HG03457 (cell line): ENCODE measurements at regions not wholly inside any gene's neighbourhood (a gene's known extent, or its start where the extent isn't known, plus 50 kb on each side); places are given as distances from the start of the nearest gene placed in this dataset.

Experiments used
- ATAC-seq: cut with Tn5 transposase; IDR thresholded peaks from one replicate; pipeline ENCODE4 v1.9.1; 2021; ENCODE audit warnings: moderate number of reproducible peaks; ENCODE audit not compliant: unreplicated experiment

- ATAC-seq: no peak
Observed at GRCh38 chr13:59201841-59202240, 961.9 kb downstream of the DIAPH3 start.

GRCh38 chr13:59203855-59204254 lies 959.9 kb downstream of the DIAPH3 start:
- no peak for ATAC-seq

GRCh38 chr13:59205501-59205900 lies 958.2 kb downstream of the DIAPH3 start:
- no peak for ATAC-seq

DNA sequence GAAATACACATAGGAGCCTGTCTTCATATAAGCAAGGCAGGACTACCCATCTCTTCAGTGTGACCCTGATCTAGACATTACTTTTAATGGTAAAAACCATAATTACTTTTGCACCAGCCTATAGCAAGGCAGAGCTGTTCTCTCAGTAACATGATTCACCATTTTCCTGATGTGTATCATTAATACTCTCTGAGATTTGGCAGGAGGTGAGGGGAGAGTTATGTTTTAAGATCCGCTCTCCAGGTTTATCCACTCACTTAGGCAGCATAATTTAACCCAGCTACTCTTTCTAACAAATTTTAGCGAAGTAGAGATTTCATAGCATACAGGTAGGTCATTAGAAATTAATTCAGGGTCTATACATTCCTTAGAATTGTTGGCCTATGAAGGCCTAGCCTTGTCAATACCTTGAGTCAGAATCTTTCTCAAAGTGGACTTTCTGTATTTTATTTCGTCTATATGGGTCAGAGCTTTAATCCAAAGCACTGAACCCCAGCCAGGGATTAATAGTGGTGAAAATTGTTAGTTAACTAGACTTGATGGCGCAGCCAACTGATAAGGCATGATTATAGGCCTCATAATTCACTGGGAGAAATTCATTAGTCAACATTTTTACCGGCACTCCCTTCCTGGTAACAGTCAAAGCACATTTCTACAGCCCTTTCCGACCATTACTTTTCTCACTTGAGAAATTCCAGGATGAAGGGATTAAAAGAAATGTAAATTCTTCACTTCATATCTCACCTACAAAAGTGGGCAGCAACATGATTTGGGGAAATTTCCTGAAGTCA lies 955.1 kb downstream of the DIAPH3 start:
- ATAC-seq: no peak

DNA sequence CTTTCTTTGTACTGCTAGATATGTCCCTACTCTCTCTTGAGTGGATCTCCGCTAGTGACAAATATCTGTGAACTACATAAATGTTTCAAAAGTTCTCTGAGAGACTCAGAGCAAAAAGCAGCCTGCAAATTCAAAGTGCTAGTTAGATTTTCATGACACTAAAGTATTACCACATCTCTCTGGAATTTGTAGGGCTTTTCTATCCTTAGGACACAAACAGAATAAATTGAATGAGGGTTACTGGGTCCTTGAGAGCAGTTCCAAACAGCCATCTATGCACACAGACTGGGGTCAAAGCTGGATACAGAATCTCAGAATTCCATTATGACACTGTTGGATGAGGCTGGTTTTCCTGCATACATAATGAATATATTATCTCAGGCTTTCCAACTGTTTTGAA lies 953.2 kb downstream of the DIAPH3 start:
- ATAC-seq: no peak

DNA sequence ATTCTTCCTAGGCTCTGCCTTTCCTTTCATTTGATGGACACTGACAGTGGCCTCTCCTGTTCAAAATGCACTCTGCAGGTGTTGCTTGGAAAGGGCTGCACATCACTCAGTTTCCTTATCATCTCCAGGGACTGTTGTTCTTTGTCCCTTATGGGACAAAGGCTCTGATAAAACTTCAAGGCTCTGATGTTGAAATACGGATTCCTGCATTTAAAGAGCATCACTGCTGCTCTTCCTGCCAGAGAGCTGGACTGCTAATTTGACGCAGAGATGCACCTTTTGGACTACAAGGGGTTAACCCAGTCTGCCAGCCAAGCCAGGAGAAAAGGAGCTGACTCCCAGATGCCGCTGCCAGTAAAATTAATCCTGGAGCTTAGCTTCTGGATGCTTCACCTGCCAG lies 952.1 kb downstream of the DIAPH3 start:
- ATAC-seq: no peak

DNA sequence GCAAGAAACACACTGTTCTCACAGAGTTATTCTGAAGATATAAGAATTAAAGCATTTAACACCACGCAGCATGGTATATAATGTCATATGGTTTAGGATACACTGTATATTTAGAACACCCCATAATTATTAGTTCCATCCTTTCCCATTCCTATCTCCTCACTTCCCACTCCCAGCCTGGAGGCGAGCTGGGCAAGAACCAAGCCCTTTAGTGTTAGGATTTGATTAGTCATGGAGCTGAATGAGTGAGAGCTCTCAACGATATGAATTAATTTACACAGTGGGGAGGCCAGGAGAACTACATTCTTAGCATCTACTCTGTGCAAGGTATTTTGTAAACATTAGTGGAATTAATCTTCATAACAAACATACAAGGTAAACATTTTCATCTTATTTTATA lies 934.3 kb downstream of the DIAPH3 start:
- ATAC-seq: no peak

GRCh38 chr13:59229861-59230260 lies 933.9 kb downstream of the DIAPH3 start:
- no peak for ATAC-seq

DNA sequence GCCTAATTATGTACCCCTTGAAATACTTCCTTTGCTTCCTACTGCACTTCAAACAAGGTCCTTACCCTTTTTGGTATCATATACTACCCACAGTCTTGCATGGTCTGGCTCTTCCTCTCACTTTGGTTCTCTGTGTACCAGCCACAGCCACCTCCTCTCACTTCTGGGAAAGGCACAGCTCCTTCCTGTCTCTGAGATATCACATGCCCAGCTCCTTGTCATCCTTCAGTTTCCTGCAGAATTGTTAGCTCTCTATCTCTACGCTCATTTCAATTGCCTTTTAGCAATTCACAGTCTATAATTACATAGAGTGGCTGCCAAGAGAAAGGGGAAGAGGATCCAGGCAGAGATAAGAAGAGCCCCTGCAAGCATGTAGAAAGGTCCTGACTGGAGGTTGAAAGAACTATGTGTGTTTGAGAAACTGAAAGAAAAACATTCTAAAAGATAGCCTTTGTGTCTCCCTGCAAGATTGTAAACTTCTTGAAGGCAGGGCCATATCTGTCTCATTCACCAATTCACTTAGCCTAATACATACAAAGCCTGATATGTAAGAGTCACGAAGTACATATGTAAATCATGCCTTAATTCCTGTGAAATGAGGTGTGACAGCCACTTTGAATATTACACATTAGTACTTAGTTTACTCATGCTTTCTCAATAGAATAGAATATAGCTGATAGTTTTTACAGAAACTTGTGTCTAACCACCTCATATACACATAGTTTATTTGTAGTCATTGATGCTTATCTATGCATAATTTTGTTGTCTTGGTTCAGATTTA lies 933.1 kb downstream of the DIAPH3 start:
- ATAC-seq: no peak

GRCh38 chr13:59236309-59236919 lies 927.3 kb downstream of the DIAPH3 start:
- ATAC-seq: no peak

DNA sequence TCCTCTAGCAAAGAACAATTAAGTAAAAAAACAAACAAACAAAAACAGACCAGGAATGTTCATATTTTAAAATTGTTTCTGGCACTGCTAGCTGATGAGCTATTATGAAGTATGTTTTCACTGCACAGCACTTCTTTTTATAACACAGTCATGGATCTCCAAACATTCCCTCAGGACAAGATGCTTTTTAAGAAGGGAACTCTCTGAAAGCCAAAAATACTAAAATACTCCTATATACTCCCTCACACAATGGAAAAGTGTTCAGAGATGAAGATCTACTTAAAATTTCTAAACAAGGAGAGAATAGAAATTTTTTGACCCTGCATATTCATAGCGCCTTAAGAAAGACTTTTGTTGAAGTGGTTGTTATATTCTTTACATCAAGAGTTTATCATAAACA lies 926.8 kb downstream of the DIAPH3 start:
- no peak for ATAC-seq

- no peak for ATAC-seq
Observed at GRCh38 chr13:59247171-59247570, 916.6 kb downstream of the DIAPH3 start.

- ATAC-seq: no peak
Observed at GRCh38 chr13:59250336-59251189, 913.2 kb downstream of the DIAPH3 start.

DNA sequence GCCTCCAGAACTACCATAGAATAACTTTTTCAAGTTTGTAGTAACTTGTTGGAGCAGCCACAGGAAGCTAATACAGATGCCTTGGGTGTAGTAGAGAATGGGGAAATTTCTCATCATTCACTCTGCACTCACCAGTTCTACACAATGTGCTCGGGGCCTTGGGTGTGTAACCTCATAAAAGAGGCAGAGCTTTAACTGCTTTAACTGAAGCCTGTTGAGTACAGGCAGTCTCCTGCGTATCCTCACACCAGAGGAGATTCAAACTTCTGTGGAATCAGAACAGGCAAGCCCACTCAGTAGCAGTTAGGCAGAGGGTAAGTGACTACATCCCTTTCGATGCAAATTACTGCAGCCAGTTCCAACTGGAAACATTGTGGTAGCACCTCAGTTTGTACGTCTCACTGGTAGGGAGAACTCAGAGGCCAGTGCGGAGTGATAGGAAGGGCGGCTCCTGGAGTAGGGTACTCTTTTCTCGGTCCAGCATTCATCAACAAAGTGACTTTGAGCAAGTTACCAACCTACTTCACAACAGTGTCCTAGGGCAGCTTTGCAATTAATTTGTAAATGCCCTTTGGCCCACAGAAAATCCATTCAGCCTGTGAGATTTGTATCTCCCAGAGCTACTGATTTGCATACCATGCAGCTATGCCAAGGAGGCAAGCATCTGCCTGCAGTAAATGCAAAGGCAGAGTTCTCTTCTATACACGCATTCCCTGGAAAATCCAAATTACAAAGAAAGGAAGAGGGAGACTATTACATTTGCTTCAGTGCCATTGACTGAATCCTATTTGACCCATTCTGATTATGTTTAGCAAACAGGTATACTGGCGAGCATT lies 904.3 kb downstream of the DIAPH3 start:
- ATAC-seq: no peak

GRCh38 chr13:59261928-59262488 lies 901.7 kb downstream of the DIAPH3 start:
- no peak for ATAC-seq

GRCh38 chr13:59263531-59263930 lies 900.2 kb downstream of the DIAPH3 start:
- ATAC-seq: no peak

DNA sequence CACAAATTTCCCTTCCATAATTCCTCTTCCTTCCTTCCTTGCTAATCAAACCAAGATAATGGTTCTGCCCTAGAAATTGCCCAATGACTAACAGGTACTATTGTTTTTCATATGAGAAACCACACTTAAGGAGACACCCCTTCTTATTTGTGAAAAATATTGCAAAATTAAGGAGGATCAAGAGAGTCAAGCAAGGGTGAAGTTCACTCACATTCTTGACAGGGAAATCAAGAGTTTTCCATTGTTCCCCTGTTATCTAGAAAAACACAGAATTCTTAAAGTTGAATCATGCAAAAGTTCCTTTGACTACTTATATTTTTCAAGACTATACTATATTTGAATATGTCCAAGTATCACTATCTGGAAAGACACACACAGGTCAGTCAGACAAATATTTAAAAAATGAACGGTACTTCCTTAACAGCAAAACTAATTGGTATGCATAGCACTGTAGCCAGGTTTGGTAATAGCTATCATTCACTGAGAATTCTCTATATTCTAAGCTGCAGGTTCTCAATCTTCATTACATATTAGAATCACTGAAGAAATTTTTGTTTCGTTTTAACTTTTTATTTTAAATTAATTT lies 897.2 kb downstream of the DIAPH3 start:
- no peak for ATAC-seq

DNA sequence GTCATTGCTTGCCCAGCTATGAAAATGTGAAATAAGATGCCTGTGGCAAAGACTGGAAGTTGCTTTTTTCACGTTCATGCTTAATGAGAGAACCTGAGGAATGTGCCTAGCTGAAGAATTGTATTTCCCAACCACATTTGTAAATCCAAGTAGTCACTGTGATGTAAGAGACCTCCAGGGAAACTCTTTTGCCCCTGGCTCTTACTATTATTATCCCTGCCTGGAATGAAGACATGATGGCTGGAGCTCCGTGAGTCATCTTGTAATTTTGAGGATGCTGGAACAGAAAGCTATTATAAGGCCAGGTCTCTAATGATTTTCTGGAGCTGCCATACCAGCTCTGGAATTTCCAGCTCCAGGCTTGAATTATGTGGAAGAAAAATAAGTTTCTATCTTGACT lies 894.3 kb downstream of the DIAPH3 start:
- ATAC-seq: no peak

DNA sequence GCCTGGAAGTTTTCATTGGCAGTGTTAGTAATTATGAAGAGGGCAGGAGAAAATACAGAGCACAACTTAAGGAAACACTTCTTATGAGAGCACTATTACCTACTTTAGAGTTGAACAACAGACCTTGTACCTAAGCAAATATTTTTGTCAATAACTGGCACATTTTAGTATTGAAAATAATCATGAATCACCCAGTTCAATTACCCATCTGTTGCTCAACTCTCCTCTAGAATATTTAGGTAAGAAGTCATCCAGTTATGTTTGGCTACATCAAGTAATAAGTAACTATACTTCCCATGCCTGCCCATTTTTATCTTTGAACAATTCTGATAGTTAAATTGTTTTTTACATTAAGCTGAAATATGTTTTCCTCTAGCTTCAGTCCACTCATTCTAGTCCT lies 893.4 kb downstream of the DIAPH3 start:
- ATAC-seq: no peak
